ENCODE measurements at regions not wholly inside any gene's neighbourhood (a gene's known extent, or its start where the extent isn't known, plus 50 kb on each side); places are given as distances from the start of the nearest gene placed in this dataset.

- peak; percentile 28 for TF ChIP-seq ASH2L (IDR thresholded peaks at IDR 0.05; ENCODE audit: insufficient read length, low read depth, low read length)
- no peak for TF ChIP-seq RAD21 (CRISPR knock-in tag; IDR thresholded peaks at IDR 0.05)
- TF ChIP-seq SALL1 (CRISPR knock-in tag; IDR thresholded peaks at IDR 0.05), result peak; percentile 79
- no peak for TF ChIP-seq BCLAF1 (IDR thresholded peaks at IDR 0.05)
- peak; percentile 33; the same call in 1 of the 2 replicates for TF ChIP-seq NR2C2 (CRISPR knock-in tag; IDR thresholded peaks at IDR 0.05; ENCODE audit: borderline replicate concordance)
- no peak for TF ChIP-seq PHF5A (CRISPR knock-in tag; IDR thresholded peaks at IDR 0.05; ENCODE audit: low read depth, unreplicated experiment)
- TF ChIP-seq YEATS2 (CRISPR knock-in tag; IDR thresholded peaks at IDR 0.05; ENCODE audit: borderline replicate concordance), result no peak
- TF ChIP-seq ZMYM4 (CRISPR knock-in tag; IDR thresholded peaks at IDR 0.05), result peak; percentile 87
- peak; percentile 27; the same call in 1 of the 2 replicates for TF ChIP-seq ZNF281 (CRISPR knock-in tag; IDR thresholded peaks at IDR 0.05; ENCODE audit: borderline replicate concordance)
- TF ChIP-seq ZNF121 (CRISPR knock-in tag; IDR thresholded peaks at IDR 0.05), result no peak
- TF ChIP-seq ZNF775 (CRISPR knock-in tag; IDR thresholded peaks at IDR 0.05; ENCODE audit: borderline replicate concordance), result no peak
- TF ChIP-seq FUBP1 (CRISPR knock-in tag; IDR thresholded peaks at IDR 0.05; ENCODE audit: borderline replicate concordance), result no peak
- no peak for TF ChIP-seq NAIF1 (CRISPR knock-in tag; IDR thresholded peaks at IDR 0.05; ENCODE audit: borderline replicate concordance)
- no peak for TF ChIP-seq NCOA1 (CRISPR knock-in tag; IDR thresholded peaks at IDR 0.05)
- TF ChIP-seq ZNF3 (CRISPR knock-in tag; IDR thresholded peaks at IDR 0.05), result no peak
- TF ChIP-seq HMGXB3 (CRISPR knock-in tag; IDR thresholded peaks at IDR 0.05; ENCODE audit: borderline replicate concordance), result no peak
- TF ChIP-seq FOXA1 (IDR thresholded peaks at IDR 0.05), result no peak
- peak; percentile 57 for TF ChIP-seq FOXA1 (CRISPR knock-in tag; IDR thresholded peaks at IDR 0.05)
- no peak for TF ChIP-seq SYNCRIP (IDR thresholded peaks at IDR 0.05; ENCODE audit: insufficient read depth, low read depth, low read length)
Observed at GRCh38 chr6:11431455-11431937, 106.1 kb upstream of the TMEM170B start (continued).

All from HepG2 (cell line).